ENCODE measurements at regions not wholly inside any gene's neighbourhood (a gene's known extent, or its start where the extent isn't known, plus 50 kb on each side); places are given as distances from the start of the nearest gene placed in this dataset.
A peak's percentile ranks its signal among the peaks of the same experiment; 100 is the strongest.
"Not testable (repeated sequence)": the region's sequence is repeated elsewhere in the genome, so short reads cannot be mapped to it uniquely, and the experiment has no call there.

GRCh38 chr4:159023741-159024140, 79.1 kb upstream of the RAPGEF2 start:
- no peak for DNase-seq (ENCODE audit: low spot score)
- no peak for TF ChIP-seq CTCF (IDR thresholded peaks at IDR 0.05; ENCODE audit: extremely low read depth, missing control alignments)

- no peak for TF ChIP-seq CTCF (IDR thresholded peaks at IDR 0.05; ENCODE audit: extremely low read depth, missing control alignments)
- no peak for DNase-seq (ENCODE audit: low spot score)
These were observed 78.6 kb upstream of the RAPGEF2 start for GRCh38 chr4:159024266-159024665.

DNA sequence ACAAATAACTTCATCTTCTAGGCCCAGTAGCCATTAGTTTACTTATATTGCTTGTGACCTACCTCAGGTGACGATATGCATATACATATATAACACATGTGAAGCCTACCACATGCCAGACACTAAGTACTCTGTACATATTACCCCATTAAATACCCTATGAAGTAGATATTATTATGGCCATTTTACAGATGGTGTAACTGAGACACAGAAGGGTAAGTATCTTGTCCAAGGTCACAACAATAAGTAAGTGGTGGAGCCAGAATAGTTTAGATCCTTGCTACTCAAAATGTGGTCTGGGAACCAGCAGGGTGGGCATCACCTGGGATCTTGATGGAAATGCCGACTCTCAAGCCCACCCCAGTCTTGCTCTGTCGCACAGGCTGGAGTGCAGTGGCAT, 78.1 kb upstream of the RAPGEF2 start:
- TF ChIP-seq CTCF (IDR thresholded peaks at IDR 0.05; ENCODE audit: extremely low read depth, missing control alignments), result no peak
- no peak for DNase-seq (ENCODE audit: low spot score)

DNA sequence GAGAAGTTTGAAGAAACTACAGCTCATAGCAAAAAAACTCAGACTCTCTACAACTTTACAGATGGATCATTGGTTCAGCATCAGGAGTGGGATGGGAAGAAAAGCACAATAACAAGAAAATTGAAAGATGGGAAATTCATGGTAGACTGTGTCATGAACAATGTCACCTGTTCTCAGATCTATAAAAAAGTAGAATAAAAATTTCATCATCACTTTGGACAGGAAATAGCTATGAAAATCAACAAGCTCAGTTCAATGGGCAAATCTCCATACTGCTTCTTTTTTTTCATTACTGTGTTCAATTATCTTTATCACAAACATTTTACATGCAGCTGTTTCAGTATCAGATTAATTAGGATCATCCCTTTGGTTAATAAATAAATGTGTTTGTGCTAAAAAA, 76.5 kb upstream of the RAPGEF2 start:
- no peak for TF ChIP-seq CTCF (IDR thresholded peaks at IDR 0.05; ENCODE audit: extremely low read depth, missing control alignments)
- DNase-seq (ENCODE audit: low spot score), result no peak

- DNase-seq (ENCODE audit: low spot score), result peak; percentile 25
- TF ChIP-seq CTCF (IDR thresholded peaks at IDR 0.05; ENCODE audit: extremely low read depth, missing control alignments), result no peak
These were observed 75.3 kb upstream of the RAPGEF2 start for GRCh38 chr4:159027535-159027934.

DNA sequence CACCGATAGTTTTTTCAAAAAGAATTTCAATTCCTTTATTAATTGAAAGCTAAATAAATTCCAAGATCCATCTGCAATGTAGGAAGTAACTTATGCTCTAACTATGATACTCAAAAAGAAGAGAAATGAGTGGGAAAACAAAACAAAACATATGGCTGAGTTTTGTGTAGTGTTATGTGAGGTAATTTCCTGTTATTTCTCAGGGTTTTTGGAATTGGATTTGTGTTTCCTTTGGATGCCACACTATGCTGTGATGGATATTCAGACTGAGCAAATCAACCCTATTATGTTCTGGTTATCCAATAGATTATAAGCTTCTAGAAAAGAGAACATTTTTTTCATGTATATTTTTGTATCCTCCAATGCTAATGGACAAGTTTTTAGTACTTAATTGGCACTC, 73.4 kb upstream of the RAPGEF2 start:
- DNase-seq (ENCODE audit: low spot score), result no peak
- TF ChIP-seq CTCF (IDR thresholded peaks at IDR 0.05; ENCODE audit: extremely low read depth, missing control alignments), result no peak

- DNase-seq (ENCODE audit: low spot score), result not testable (repeated sequence)
These were observed 72.6 kb upstream of the RAPGEF2 start for GRCh38 chr4:159030297-159030696.

DNA sequence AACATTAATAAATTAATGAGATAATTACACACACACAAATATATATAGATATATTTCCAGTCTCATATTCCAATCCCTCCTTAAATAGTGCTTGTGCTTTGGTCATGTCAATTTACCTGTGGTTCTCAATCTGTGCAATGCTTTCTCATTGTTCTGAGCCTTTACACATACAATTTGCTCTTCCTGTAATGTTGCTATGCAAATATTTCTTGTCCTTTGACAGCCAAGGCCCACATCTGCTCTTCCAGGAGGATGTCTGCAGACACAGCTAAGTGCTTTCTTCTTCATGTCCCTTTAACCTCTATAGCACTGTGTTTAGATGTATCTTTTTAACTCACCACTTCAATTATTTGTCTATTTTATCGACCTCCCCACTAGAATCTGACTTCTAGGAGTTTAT, 67.3 kb upstream of the RAPGEF2 start:
- no peak for DNase-seq (ENCODE audit: low spot score)
- TF ChIP-seq CTCF (IDR thresholded peaks at IDR 0.05; ENCODE audit: extremely low read depth, missing control alignments), result no peak

Measured in GM20000 (cell line).